SK-N-SH treated with all-trans-retinoic acid at 6 μM for 48 hours (cell line): ENCODE measurements at regions not wholly inside any gene's neighbourhood (a gene's known extent, or its start where the extent isn't known, plus 50 kb on each side); places are given as distances from the start of the nearest gene placed in this dataset.

Source experiments
- ATAC-seq: fragments of 200-7000 bp; cut with Tn5 transposase; 3 replicates; pipeline ENCODE4 v1.9.1; 2020; ENCODE audit warnings: mild to moderate bottlenecking, moderate library complexity
- ARNTL ChIP-seq: fragments of 450-650 bp; formaldehyde crosslinking; IDR thresholded peaks from 2 replicates; pipeline ENCODE4 v1.5.0; 2020; ENCODE audit warnings: low read depth, mild to moderate bottlenecking, moderate library complexity, borderline replicate concordance
- BACH2 ChIP-seq: fragments of 250-450 bp; sonication (Bioruptor Pico); IDR thresholded peaks from 2 replicates; pipeline ENCODE4 v1.9.0; 2021; ENCODE audit warnings: mild to moderate bottlenecking, borderline replicate concordance
- CSDC2 ChIP-seq: fragments of 250-450 bp; sonication (Bioruptor Pico); IDR thresholded peaks from 2 replicates; pipeline ENCODE4 v1.5.0; 2020; ENCODE audit warnings: mild to moderate bottlenecking, moderate library complexity
- GLIS3 ChIP-seq: fragments of 250-450 bp; sonication (Bioruptor Pico); IDR thresholded peaks from 2 replicates; pipeline ENCODE4 v1.5.0; 2020; ENCODE audit warnings: mild to moderate bottlenecking, moderate library complexity
- ISL1 ChIP-seq: fragments of 250-450 bp; sonication (Bioruptor Pico); IDR thresholded peaks from 2 replicates; pipeline ENCODE4 v2.1.2; 2022; ENCODE audit warnings: mild to moderate bottlenecking, moderate library complexity
- OSR1 ChIP-seq: fragments of 250-450 bp; sonication (Bioruptor Pico); IDR thresholded peaks from 2 replicates; pipeline ENCODE4 v1.8.0; 2022; ENCODE audit warnings: moderate library complexity, mild to moderate bottlenecking, inconsistent platforms
- PPARA ChIP-seq: fragments of 250-450 bp; sonication (Bioruptor Pico); IDR thresholded peaks from 2 replicates; pipeline ENCODE4 v1.5.0; 2020; ENCODE audit warnings: mild to moderate bottlenecking, borderline replicate concordance
- RARB ChIP-seq: fragments of 250-450 bp; sonication (Bioruptor Pico); IDR thresholded peaks from 2 replicates; pipeline ENCODE4 v1.8.0; 2021; ENCODE audit warnings: mild to moderate bottlenecking, moderate library complexity
- SNAI2 ChIP-seq: fragments of 250-450 bp; sonication (Bioruptor Pico); IDR thresholded peaks from 2 replicates; pipeline ENCODE4 v1.5.0; 2020; ENCODE audit warnings: mild to moderate bottlenecking, moderate library complexity
- TOX ChIP-seq: fragments of 250-450 bp; sonication (Bioruptor Pico); IDR thresholded peaks from 2 replicates; pipeline ENCODE4 v1.8.0; 2021; ENCODE audit warnings: mild to moderate bottlenecking, moderate library complexity, borderline replicate concordance
- ZC3H10 ChIP-seq: fragments of 250-450 bp; sonication (Bioruptor Pico); IDR thresholded peaks from 2 replicates; pipeline ENCODE4 v1.5.1; 2021; ENCODE audit warnings: mild to moderate bottlenecking, moderate library complexity
- ZFP30 ChIP-seq: fragments of 450-650 bp; formaldehyde crosslinking; IDR thresholded peaks from 2 replicates; pipeline ENCODE4 v1.5.0; 2022; ENCODE audit warnings: mild to moderate bottlenecking, moderate library complexity
- ZNF565 ChIP-seq: fragments of 450-650 bp; formaldehyde crosslinking; conservative IDR thresholded peaks from 2 replicates; pipeline ENCODE4 v1.5.0; 2020; ENCODE audit warnings: low read depth, mild to moderate bottlenecking, moderate library complexity
- ZNF70 ChIP-seq: fragments of 450-650 bp; formaldehyde crosslinking; IDR thresholded peaks from 2 replicates; pipeline ENCODE4 v1.5.0; 2020; ENCODE audit warnings: mild to moderate bottlenecking, moderate library complexity
- ZNF8 ChIP-seq: fragments of 450-650 bp; formaldehyde crosslinking; IDR thresholded peaks from 2 replicates; pipeline ENCODE4 v1.5.0; 2020; ENCODE audit warnings: mild to moderate bottlenecking, moderate library complexity
- TF ChIP-seq, protein P1 (sequence below): fragments of 250-450 bp; sonication (Bioruptor Pico); IDR thresholded peaks from 2 replicates; pipeline ENCODE4 v1.8.0; 2020; ENCODE audit warnings: mild to moderate bottlenecking, moderate library complexity, borderline replicate concordance
- TF ChIP-seq, protein P2 (sequence below): fragments of 250-450 bp; sonication (Bioruptor Pico); IDR thresholded peaks from 2 replicates; pipeline ENCODE4 v1.8.0; 2021; ENCODE audit warnings: low read depth, mild to moderate bottlenecking, moderate library complexity, borderline replicate concordance
- TF ChIP-seq, protein P3 (sequence below): fragments of 250-450 bp; sonication (Bioruptor Pico); IDR thresholded peaks from 2 replicates; pipeline ENCODE4 v1.5.0; 2020; ENCODE audit warnings: mild to moderate bottlenecking, moderate library complexity
- TF ChIP-seq, protein P4 (sequence below): fragments of 250-450 bp; sonication (Bioruptor Pico); IDR thresholded peaks from 2 replicates; pipeline ENCODE4 v1.5.1; 2021; ENCODE audit warnings: mild to moderate bottlenecking, moderate library complexity
- TF ChIP-seq, protein P5 (sequence below): fragments of 250-450 bp; sonication (Bioruptor Pico); IDR thresholded peaks from 2 replicates; pipeline ENCODE4 v1.5.1; 2020; ENCODE audit warnings: low read depth, mild to moderate bottlenecking, moderate library complexity

DNA sequence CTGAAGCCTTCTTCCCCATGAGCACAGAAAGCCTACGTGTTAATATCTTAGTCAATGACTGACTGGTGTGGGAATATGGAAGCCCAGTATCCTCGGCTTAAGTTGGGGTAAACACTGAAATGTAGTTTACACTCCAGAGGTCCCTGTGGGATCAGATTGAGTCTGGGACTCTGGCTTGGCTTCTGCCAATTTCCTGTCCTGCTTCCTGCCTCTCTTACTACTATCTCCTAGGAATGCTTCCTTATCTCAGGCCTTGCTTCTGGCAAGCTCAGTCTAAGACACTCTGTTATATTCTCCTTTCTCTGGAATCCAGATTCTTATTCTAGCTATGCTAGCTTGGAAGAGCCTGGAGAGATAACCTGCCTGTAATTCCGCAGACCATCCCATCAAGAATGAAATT is 174.0 kb upstream of the LDB2 start:
- no peak for ATAC-seq
- TF ChIP-seq, protein P1, sequence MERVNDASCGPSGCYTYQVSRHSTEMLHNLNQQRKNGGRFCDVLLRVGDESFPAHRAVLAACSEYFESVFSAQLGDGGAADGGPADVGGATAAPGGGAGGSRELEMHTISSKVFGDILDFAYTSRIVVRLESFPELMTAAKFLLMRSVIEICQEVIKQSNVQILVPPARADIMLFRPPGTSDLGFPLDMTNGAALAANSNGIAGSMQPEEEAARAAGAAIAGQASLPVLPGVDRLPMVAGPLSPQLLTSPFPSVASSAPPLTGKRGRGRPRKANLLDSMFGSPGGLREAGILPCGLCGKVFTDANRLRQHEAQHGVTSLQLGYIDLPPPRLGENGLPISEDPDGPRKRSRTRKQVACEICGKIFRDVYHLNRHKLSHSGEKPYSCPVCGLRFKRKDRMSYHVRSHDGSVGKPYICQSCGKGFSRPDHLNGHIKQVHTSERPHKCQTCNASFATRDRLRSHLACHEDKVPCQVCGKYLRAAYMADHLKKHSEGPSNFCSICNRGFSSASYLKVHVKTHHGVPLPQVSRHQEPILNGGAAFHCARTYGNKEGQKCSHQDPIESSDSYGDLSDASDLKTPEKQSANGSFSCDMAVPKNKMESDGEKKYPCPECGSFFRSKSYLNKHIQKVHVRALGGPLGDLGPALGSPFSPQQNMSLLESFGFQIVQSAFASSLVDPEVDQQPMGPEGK (CRISPR knock-in tag) = no peak
- TF ChIP-seq ZNF70 (no peak), PPARA (no peak), RARB (CRISPR knock-in tag) (no peak), ZFP30 (CRISPR knock-in tag) (no peak), BACH2 (CRISPR knock-in tag) (no peak), ZC3H10 (CRISPR knock-in tag) (no peak), CSDC2 (CRISPR knock-in tag) (no peak), ZNF8 (CRISPR knock-in tag) (no peak), ZNF565 (CRISPR knock-in tag) (no peak), TOX (no peak), GLIS3 (CRISPR knock-in tag) (no peak), OSR1 (CRISPR knock-in tag) (no peak)
- TF ChIP-seq, protein P2, sequence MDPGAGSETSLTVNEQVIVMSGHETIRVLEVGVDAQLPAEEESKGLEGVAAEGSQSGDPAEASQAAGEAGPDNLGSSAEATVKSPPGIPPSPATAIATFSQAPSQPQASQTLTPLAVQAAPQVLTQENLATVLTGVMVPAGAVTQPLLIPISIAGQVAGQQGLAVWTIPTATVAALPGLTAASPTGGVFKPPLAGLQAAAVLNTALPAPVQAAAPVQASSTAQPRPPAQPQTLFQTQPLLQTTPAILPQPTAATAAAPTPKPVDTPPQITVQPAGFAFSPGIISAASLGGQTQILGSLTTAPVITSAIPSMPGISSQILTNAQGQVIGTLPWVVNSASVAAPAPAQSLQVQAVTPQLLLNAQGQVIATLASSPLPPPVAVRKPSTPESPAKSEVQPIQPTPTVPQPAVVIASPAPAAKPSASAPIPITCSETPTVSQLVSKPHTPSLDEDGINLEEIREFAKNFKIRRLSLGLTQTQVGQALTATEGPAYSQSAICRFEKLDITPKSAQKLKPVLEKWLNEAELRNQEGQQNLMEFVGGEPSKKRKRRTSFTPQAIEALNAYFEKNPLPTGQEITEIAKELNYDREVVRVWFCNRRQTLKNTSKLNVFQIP = no peak
- TF ChIP-seq, protein P3, sequence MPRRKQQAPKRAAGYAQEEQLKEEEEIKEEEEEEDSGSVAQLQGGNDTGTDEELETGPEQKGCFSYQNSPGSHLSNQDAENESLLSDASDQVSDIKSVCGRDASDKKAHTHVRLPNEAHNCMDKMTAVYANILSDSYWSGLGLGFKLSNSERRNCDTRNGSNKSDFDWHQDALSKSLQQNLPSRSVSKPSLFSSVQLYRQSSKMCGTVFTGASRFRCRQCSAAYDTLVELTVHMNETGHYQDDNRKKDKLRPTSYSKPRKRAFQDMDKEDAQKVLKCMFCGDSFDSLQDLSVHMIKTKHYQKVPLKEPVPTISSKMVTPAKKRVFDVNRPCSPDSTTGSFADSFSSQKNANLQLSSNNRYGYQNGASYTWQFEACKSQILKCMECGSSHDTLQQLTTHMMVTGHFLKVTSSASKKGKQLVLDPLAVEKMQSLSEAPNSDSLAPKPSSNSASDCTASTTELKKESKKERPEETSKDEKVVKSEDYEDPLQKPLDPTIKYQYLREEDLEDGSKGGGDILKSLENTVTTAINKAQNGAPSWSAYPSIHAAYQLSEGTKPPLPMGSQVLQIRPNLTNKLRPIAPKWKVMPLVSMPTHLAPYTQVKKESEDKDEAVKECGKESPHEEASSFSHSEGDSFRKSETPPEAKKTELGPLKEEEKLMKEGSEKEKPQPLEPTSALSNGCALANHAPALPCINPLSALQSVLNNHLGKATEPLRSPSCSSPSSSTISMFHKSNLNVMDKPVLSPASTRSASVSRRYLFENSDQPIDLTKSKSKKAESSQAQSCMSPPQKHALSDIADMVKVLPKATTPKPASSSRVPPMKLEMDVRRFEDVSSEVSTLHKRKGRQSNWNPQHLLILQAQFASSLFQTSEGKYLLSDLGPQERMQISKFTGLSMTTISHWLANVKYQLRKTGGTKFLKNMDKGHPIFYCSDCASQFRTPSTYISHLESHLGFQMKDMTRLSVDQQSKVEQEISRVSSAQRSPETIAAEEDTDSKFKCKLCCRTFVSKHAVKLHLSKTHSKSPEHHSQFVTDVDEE = no peak
- TF ChIP-seq, protein P4, sequence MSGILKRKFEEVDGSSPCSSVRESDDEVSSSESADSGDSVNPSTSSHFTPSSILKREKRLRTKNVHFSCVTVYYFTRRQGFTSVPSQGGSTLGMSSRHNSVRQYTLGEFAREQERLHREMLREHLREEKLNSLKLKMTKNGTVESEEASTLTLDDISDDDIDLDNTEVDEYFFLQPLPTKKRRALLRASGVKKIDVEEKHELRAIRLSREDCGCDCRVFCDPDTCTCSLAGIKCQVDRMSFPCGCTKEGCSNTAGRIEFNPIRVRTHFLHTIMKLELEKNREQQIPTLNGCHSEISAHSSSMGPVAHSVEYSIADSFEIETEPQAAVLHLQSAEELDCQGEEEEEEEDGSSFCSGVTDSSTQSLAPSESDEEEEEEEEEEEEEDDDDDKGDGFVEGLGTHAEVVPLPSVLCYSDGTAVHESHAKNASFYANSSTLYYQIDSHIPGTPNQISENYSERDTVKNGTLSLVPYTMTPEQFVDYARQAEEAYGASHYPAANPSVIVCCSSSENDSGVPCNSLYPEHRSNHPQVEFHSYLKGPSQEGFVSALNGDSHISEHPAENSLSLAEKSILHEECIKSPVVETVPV = no peak

DNA sequence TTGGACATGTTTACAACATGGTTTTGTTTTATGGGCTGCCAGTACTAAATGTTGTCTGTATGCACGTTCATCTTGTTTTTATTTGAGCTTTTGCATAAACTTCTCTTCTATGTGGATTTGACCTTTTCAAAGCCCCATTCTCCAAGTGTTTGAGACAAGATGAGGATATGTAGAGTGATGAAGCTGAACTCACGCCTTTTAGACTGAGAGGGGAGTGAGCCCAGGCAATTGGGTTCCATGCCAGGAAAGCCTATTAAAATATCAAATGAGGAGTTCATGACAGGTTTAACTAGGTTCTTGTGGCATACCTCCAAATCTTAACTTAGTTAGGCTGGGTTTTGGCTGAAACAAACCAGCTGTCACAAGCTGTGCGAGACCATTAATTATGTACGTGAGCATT is 170.4 kb upstream of the LDB2 start:
- TF ChIP-seq OSR1 (CRISPR knock-in tag) = no peak
- TF ChIP-seq TOX = 0 out of 2 replicates have a peak, but pooled peaks have one; percentile 4
- TF ChIP-seq, all 23 proteins: peak for 1
- ATAC-seq = peak; percentile 7; the same call in 1 of the 3 replicates

DNA sequence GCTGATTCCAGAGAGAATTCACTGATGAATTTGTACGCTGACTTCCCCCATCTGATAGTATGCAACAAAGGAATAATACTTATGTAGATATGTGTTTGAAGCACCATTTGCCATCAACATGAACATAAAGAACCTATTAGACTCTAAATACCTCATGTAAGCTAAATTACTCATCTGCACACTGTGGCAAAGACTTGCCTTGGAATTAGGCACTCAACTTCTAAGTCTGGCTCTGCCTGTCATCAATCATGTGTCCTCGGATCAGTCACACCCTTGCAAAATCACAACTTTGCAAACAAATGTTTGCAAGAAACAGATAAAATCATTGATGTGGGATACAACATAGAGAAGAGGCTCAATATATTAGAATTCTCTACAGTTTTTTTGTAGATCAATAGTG is 169.9 kb upstream of the LDB2 start:
- TF ChIP-seq, protein P2 = no peak
- TF ChIP-seq CSDC2 (CRISPR knock-in tag) (no peak), SNAI2 (no peak), ZC3H10 (CRISPR knock-in tag) (no peak), ARNTL (no peak), RARB (CRISPR knock-in tag) (no peak), ISL1 (no peak)
- TF ChIP-seq, protein P5, sequence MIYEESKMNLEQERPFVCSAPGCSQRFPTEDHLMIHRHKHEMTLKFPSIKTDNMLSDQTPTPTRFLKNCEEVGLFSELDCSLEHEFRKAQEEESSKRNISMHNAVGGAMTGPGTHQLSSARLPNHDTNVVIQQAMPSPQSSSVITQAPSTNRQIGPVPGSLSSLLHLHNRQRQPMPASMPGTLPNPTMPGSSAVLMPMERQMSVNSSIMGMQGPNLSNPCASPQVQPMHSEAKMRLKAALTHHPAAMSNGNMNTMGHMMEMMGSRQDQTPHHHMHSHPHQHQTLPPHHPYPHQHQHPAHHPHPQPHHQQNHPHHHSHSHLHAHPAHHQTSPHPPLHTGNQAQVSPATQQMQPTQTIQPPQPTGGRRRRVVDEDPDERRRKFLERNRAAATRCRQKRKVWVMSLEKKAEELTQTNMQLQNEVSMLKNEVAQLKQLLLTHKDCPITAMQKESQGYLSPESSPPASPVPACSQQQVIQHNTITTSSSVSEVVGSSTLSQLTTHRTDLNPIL (CRISPR knock-in tag) = no peak
- ATAC-seq = no peak
